Neural progenitor cell (in vitro differentiated cells): ENCODE measurements at regions not wholly inside any gene's neighbourhood (a gene's known extent, or its start where the extent isn't known, plus 50 kb on each side); places are given as distances from the start of the nearest gene placed in this dataset.

Experiments used
- CTCF ChIP-seq: fragments of 200-600 bp; sonication (generic); IDR thresholded peaks from 2 replicates; pipeline ENCODE4 v1.5.1; 2017; ENCODE audit warnings: antibody characterized with exemption, mild to moderate bottlenecking
- EZH2phosphoT487 ChIP-seq: fragments of 200-600 bp; sonication (generic); IDR thresholded peaks from 2 replicates; pipeline ENCODE4 v1.6.1; 2017; ENCODE audit warnings: antibody characterized with exemption

GRCh38 chr5:84605241-84605640 lies 220.6 kb upstream of the EDIL3 start:
- TF ChIP-seq CTCF (no peak), EZH2phosphoT487 (no peak)
